A673 (cell line): ENCODE measurements at regions not wholly inside any gene's neighbourhood (a gene's known extent, or its start where the extent isn't known, plus 50 kb on each side); places are given as distances from the start of the nearest gene placed in this dataset.

Experiments
- EZH2 ChIP-seq: fragments of 200-600 bp; sonication (generic); IDR thresholded peaks from 2 replicates; pipeline ENCODE4 v1.6.1; 2017; ENCODE audit warnings: borderline replicate concordance, low read depth, mild to moderate bottlenecking, mixed read lengths, antibody characterized with exemption, low read length; ENCODE audit not compliant: poor library complexity, severe bottlenecking
- TF ChIP-seq, protein P1 (sequence below): fragments of 300-800, 200-600 bp; sonication (generic); conservative IDR thresholded peaks from 2 replicates; pipeline ENCODE4 v1.5.1; 2017; ENCODE audit warnings: low read depth, mild to moderate bottlenecking, antibody characterized with exemption, low read length, moderate library complexity, mixed read lengths

DNA sequence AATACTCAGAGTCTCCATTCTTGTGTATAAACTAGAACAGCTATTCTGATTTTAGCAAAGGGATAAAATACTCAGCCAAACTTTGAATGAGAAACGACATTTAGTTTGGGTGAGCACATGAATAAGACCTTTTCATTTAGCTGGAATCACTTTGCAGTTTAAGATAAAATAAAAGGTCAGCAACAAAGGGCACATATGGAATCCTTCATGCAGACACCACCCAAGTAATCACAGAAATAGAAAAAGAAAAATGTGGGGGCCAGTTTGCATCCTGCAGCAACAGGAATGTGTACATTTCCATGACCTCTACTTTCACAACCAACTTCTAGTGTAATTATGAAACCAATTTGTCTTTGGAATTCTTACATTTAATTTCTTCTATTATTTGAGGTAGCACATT lies 1637.4 kb downstream of the PCDH9 start:
- TF ChIP-seq EZH2: no peak
- TF ChIP-seq, protein P1, sequence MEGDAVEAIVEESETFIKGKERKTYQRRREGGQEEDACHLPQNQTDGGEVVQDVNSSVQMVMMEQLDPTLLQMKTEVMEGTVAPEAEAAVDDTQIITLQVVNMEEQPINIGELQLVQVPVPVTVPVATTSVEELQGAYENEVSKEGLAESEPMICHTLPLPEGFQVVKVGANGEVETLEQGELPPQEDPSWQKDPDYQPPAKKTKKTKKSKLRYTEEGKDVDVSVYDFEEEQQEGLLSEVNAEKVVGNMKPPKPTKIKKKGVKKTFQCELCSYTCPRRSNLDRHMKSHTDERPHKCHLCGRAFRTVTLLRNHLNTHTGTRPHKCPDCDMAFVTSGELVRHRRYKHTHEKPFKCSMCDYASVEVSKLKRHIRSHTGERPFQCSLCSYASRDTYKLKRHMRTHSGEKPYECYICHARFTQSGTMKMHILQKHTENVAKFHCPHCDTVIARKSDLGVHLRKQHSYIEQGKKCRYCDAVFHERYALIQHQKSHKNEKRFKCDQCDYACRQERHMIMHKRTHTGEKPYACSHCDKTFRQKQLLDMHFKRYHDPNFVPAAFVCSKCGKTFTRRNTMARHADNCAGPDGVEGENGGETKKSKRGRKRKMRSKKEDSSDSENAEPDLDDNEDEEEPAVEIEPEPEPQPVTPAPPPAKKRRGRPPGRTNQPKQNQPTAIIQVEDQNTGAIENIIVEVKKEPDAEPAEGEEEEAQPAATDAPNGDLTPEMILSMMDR: no peak
